ENCODE measurements at regions not wholly inside any gene's neighbourhood (a gene's known extent, or its start where the extent isn't known, plus 50 kb on each side); places are given as distances from the start of the nearest gene placed in this dataset.
A peak's percentile ranks its signal among the peaks of the same experiment; 100 is the strongest.

GRCh38 chr2:236774171-236774570 is 204.5 kb downstream of the ACKR3 start:
- no peak for DNase-seq

GRCh38 chr2:236775511-236775910 is 205.9 kb downstream of the ACKR3 start:
- DNase-seq, result no peak

GRCh38 chr2:236776206-236776605 is 206.6 kb downstream of the ACKR3 start:
- no peak for DNase-seq

GRCh38 chr2:236776695-236777251 is 207.1 kb downstream of the ACKR3 start:
- DNase-seq, result no peak

- no peak for DNase-seq
These were observed 207.8 kb downstream of the ACKR3 start for GRCh38 chr2:236777408-236777807.

- no peak for DNase-seq
These were observed 212.6 kb downstream of the ACKR3 start for GRCh38 chr2:236781933-236782816.

GRCh38 chr2:236782938-236783337 is 213.3 kb downstream of the ACKR3 start:
- DNase-seq, result no peak

GRCh38 chr2:236783417-236784020 is 213.9 kb downstream of the ACKR3 start:
- DNase-seq, result no peak

- no peak for DNase-seq
These were observed 216.0 kb downstream of the ACKR3 start for GRCh38 chr2:236785611-236786057.

GRCh38 chr2:236786751-236787150 is 217.1 kb downstream of the ACKR3 start:
- no peak for DNase-seq

- DNase-seq, result peak; percentile 24 to 59 (median 48)
These were observed 217.8 kb downstream of the ACKR3 start for GRCh38 chr2:236787376-236787775.

GRCh38 chr2:236787885-236788284 is 218.3 kb downstream of the ACKR3 start:
- DNase-seq, result peak; percentile 88 to 97 (median 92)

- no peak for DNase-seq
These were observed 221.3 kb downstream of the ACKR3 start for GRCh38 chr2:236790963-236791362.

- no peak for DNase-seq
These were observed 223.7 kb downstream of the ACKR3 start for GRCh38 chr2:236793023-236794011.

- no peak for DNase-seq
These were observed 224.7 kb downstream of the ACKR3 start for GRCh38 chr2:236794176-236794957.

GRCh38 chr2:236795169-236795860 is 225.7 kb downstream of the ACKR3 start:
- no peak for DNase-seq

GRCh38 chr2:236795861-236796219 is 226.2 kb downstream of the ACKR3 start:
- DNase-seq, result no peak

- DNase-seq, result no peak
These were observed 226.6 kb downstream of the ACKR3 start for GRCh38 chr2:236796236-236796635.

GRCh38 chr2:236797411-236797810 is 227.8 kb downstream of the ACKR3 start:
- no peak for DNase-seq

GRCh38 chr2:236798491-236798890 is 228.9 kb downstream of the ACKR3 start:
- DNase-seq, result no peak
